PC-9 (cell line): ENCODE measurements at regions not wholly inside any gene's neighbourhood (a gene's known extent, or its start where the extent isn't known, plus 50 kb on each side); places are given as distances from the start of the nearest gene placed in this dataset.

Source experiments
- BruUV-seq: library from RNA; stranded (reverse); fragments of 400-500 nt; replicated peaks from 2 replicates; lab custom pipeline; 2021; lab: Mats Ljungman, UMichigan
- CTCF ChIA-PET: fragments of 300-600 bp; sonication (Branson Sonifier 250); formaldehyde crosslinking; loops from one replicate; lab custom pipeline; 2022; ENCODE audit warnings: antibody characterized with exemption; lab: Charles Lee
- POLR2A ChIA-PET: fragments of 300-600 bp; sonication (Branson Sonifier 250); formaldehyde crosslinking; loops from one replicate; lab custom pipeline; 2022; ENCODE audit warnings: antibody characterized with exemption; ENCODE audit not compliant: unreplicated experiment; lab: Charles Lee
- DNase-seq, 2 experiments: peaks; one replicate each; pipeline versions ENCODE4 v3.0.0 to v3.0.0-alpha.2; 2015 to 2022; ENCODE audit warnings: mixed read lengths in 1 of 2
- H2AFZ ChIP-seq: fragments of 200-600 bp; sonication (generic); 2 replicates; pipeline ENCODE4 v1.8.1; 2017; ENCODE audit warnings: antibody characterized with exemption
- H3F3A ChIP-seq: fragments of 200-600 bp; sonication (generic); 2 replicates; pipeline ENCODE4 v1.8.1; 2017; ENCODE audit warnings: antibody characterized with exemption, mild to moderate bottlenecking, low read depth; ENCODE audit not compliant: insufficient read depth
- H3K27ac ChIP-seq: fragments of 200-600 bp; sonication (generic); 2 replicates; pipeline ENCODE4 v1.6.1; 2016; ENCODE audit warnings: mixed run types
- H3K27me3 ChIP-seq: fragments of 200-600 bp; sonication (generic); 2 replicates; pipeline ENCODE4 v1.6.1; 2016; ENCODE audit warnings: low read depth, mixed run types; ENCODE audit not compliant: insufficient read depth
- H3K36me3 ChIP-seq: fragments of 200-600 bp; sonication (generic); 2 replicates; pipeline ENCODE4 v1.6.1; 2016; ENCODE audit warnings: low read depth, mixed run types
- H3K4me1 ChIP-seq: fragments of 200-600 bp; sonication (generic); replicated peaks from 2 replicates; pipeline ENCODE4 v1.6.1; 2016; ENCODE audit warnings: mixed run types; ENCODE audit not compliant: insufficient read depth
- H3K4me2 ChIP-seq: fragments of 200-600 bp; sonication (generic); 2 replicates; pipeline ENCODE4 v1.6.1; 2017; ENCODE audit warnings: mixed run types
- H3K4me3 ChIP-seq: fragments of 200-600 bp; sonication (generic); 2 replicates; pipeline ENCODE4 v1.6.1; 2016; ENCODE audit warnings: mixed run types
- H3K79me2 ChIP-seq: fragments of 200-600 bp; sonication (generic); 2 replicates; pipeline ENCODE4 v1.6.1; 2017; ENCODE audit warnings: low read depth, mixed run types
- H3K9me2 ChIP-seq: fragments of 200-600 bp; sonication (generic); 2 replicates; pipeline ENCODE4 v1.8.1; 2017; ENCODE audit warnings: mild to moderate bottlenecking; ENCODE audit not compliant: insufficient read depth
- H3K9me3 ChIP-seq: fragments of 200-600 bp; sonication (generic); 2 replicates; pipeline ENCODE4 v1.8.1; 2016; ENCODE audit warnings: low read depth; ENCODE audit not compliant: insufficient read depth
- H4K20me1 ChIP-seq: fragments of 200-600 bp; sonication (generic); 2 replicates; pipeline ENCODE4 v1.8.1; 2017; ENCODE audit not compliant: insufficient read depth
- EZH2 ChIP-seq: fragments of 200-600 bp; sonication (generic); IDR thresholded peaks from 2 replicates; pipeline ENCODE4 v1.8.0; 2017; ENCODE audit warnings: antibody characterized with exemption, low read depth
- intact Hi-C: fragments of 100-400 bp; cut with micrococcal nuclease; formaldehyde crosslinking; loops from one replicate; pipeline ENCODE4 v1.10.0; 2022; ENCODE audit not compliant: unreplicated experiment
- TF ChIP-seq, protein P1 (sequence below): fragments of 200-600 bp; sonication (generic); conservative IDR thresholded peaks from 2 replicates; pipeline ENCODE4 v1.6.1; 2017; ENCODE audit warnings: mixed run types, antibody characterized with exemption, mild to moderate bottlenecking, moderate library complexity

DNA sequence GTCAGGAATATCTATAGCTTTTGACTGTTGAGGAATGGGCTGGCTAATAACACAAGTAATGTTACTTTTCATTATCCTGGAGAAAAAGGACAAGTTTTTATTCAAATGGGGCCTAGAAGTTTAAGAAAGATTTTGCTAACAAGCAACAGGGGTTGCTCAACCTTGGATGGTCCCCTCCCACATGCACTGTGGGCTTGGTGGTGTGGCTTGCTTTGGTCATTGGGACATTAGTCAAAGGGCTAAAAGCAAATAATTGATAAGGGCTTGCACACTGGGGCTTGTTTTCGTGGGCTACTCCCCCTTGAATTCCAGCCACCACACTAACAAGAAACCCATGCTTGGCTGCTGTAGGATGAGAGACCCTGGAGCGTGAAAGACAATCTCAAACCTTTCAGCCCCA, 127.6 kb downstream of the JCAD start:
- CTCF ChIA-PET = no interaction called here
- intact Hi-C loops = no loop called here

DNA sequence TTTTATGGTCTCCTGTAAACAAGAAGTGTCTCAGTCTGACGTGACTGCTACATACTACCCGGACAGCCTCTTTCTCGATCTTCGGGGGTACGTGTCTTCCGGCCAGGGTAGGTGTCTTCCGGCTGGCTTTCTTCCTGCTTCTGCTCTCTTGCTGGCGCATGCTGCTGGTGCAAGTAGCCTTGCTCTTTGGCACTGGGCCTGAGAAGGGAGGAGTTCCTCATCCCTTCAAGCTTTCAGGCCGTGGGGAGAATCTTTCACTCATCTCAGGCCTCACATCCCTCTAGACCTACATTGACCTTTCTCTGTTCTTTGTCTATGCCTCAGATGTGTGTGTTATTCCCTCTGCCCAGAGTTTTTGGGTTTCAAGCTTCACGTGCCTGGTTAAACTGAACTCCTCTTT, 130.4 kb downstream of the JCAD start:
- BruUV-seq = no TSS peak
- ChIA-PET CTCF (no interaction called here), POLR2A (no interaction called here)
- 0 out of 2 replicates have a peak, but pooled peaks cover 5% of the 10 kb centered on the region for H3K4me1 ChIP-seq
- H3K36me3 ChIP-seq = no peaks in the 10 kb centered on the region
- no peak overlapping the region for H3K4me2 ChIP-seq
- no peak for DNase-seq
- H3K4me3 ChIP-seq = no peak overlapping the region
- no peaks in the 10 kb centered on the region for H3K27me3 ChIP-seq
- intact Hi-C loops = no loop called here
- H3K79me2 ChIP-seq = no peaks in the 10 kb centered on the region
- H3K9me2 ChIP-seq = no peaks in the 10 kb centered on the region
- H4K20me1 ChIP-seq = no peaks in the 10 kb centered on the region
- no peak overlapping the region for H3K27ac ChIP-seq
- H3K9me3 ChIP-seq = no peaks in the 10 kb centered on the region
- TF ChIP-seq, protein P1, sequence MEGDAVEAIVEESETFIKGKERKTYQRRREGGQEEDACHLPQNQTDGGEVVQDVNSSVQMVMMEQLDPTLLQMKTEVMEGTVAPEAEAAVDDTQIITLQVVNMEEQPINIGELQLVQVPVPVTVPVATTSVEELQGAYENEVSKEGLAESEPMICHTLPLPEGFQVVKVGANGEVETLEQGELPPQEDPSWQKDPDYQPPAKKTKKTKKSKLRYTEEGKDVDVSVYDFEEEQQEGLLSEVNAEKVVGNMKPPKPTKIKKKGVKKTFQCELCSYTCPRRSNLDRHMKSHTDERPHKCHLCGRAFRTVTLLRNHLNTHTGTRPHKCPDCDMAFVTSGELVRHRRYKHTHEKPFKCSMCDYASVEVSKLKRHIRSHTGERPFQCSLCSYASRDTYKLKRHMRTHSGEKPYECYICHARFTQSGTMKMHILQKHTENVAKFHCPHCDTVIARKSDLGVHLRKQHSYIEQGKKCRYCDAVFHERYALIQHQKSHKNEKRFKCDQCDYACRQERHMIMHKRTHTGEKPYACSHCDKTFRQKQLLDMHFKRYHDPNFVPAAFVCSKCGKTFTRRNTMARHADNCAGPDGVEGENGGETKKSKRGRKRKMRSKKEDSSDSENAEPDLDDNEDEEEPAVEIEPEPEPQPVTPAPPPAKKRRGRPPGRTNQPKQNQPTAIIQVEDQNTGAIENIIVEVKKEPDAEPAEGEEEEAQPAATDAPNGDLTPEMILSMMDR = no peak
- TF ChIP-seq EZH2 = no peak
- no peaks in the 10 kb centered on the region for H3F3A ChIP-seq
- no peak overlapping the region for H2AFZ ChIP-seq

More for the DNA sequence above, 127.6 kb downstream of the JCAD start:
- Histone ChIP-seq H3F3A (no peaks in the 10 kb centered on the region), H3K27ac (no peak overlapping the region), H3K79me2 (no peaks in the 10 kb centered on the region), H3K9me3 (no peaks in the 10 kb centered on the region), H3K4me3 (no peak overlapping the region), H2AFZ (no peak overlapping the region), H3K9me2 (no peaks in the 10 kb centered on the region), H4K20me1 (no peaks in the 10 kb centered on the region), H3K27me3 (no peaks in the 10 kb centered on the region), H3K4me1 (0 out of 2 replicates have a peak, but pooled peaks cover 5% of the 10 kb centered on the region), H3K4me2 (no peak overlapping the region), H3K36me3 (no peaks in the 10 kb centered on the region)
- POLR2A ChIA-PET = no interaction called here
- TF ChIP-seq, protein P1 = no peak
- TF ChIP-seq EZH2 = no peak
- BruUV-seq = no TSS peak
- no peak for DNase-seq

DNA sequence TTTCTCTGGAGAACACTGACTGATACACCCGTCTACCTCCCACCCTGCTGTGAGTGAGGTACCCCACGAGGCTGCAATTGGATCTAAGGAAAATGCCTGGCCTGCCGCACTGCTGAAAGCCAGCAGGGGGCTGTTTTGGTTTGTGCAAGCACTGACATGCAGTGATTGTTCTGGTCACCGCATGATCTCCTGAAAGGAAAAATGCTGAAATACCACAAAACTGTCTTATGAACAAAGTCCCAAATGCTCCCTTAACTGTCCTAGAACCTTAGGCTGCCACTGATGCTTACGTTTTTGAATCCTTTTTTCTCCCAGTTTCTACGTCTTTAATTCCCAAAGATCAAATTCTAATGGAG, 132.7 kb downstream of the JCAD start:
- BruUV-seq = no TSS peak
- TF ChIP-seq, protein P1 = peak; percentile 32; the same call in 1 of the 2 replicates
- no peak for TF ChIP-seq EZH2
- DNase-seq = no peak
- no peaks in the 10 kb centered on the region for H3K9me3 ChIP-seq
- ChIA-PET CTCF (no interaction called here), POLR2A (no interaction called here)
- no peak overlapping the region for H2AFZ ChIP-seq
- H3K27me3 ChIP-seq = no peaks in the 10 kb centered on the region
- no peak overlapping the region for H3K4me3 ChIP-seq
- H3K4me2 ChIP-seq = no peak overlapping the region
- H3K4me1 ChIP-seq = no peaks in the 10 kb centered on the region
- H3K9me2 ChIP-seq = no peaks in the 10 kb centered on the region
- no peaks in the 10 kb centered on the region for H3F3A ChIP-seq
- no peaks in the 10 kb centered on the region for H3K79me2 ChIP-seq
- intact Hi-C loops = no loop called here
- H3K27ac ChIP-seq = no peak overlapping the region
- H3K36me3 ChIP-seq = no peaks in the 10 kb centered on the region
- no peaks in the 10 kb centered on the region for H4K20me1 ChIP-seq
